ENCODE measurements at regions not wholly inside any gene's neighbourhood (a gene's known extent, or its start where the extent isn't known, plus 50 kb on each side); places are given as distances from the start of the nearest gene placed in this dataset.

DNA sequence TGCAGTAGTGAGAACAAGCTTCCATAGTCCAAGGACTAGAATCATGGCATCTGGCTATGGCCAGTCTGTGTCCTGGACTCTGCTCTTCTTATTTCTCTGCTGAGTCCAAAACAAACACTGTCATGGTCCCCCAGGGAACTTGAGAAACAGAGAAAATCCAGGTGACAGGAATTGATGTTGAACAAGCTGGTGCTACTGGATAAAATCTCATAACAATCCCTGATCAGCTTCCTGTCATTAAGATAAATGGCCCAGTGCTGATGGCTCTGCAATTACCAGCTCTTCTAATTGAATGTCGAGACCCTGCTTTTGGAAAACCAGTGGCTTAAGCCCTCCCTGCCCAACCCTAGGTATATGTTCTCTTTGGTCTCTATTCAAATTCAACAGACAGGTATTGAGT lies 58.8 kb upstream of the ARHGAP36 start:
- ATAC-seq (ENCODE audit: low FRiP score): no peak

More for the DNA sequence above, 58.8 kb upstream of the ARHGAP36 start:
- intact Hi-C loops (cut with DNase I): no loop called here
- DNase-seq: no peak
- Histone ChIP-seq H3K36me3 (ENCODE audit: control insufficient read depth in 1 of 2, insufficient read depth in 2 of 2, low read length in 1 of 2) (no peaks in the 10 kb centered on the region), H3K27me3 (ENCODE audit: control insufficient read depth in 1 of 2, insufficient read depth in 2 of 2, low read length in 1 of 2) (no peaks in the 10 kb centered on the region), H3K4me1 (ENCODE audit: control insufficient read depth in 1 of 2, insufficient read depth in 2 of 2, low read length in 2 of 2) (no peaks in the 10 kb centered on the region), H3K4me3 (ENCODE audit: low read length in 2 of 2) (no peak overlapping the region), H3K9me3 (ENCODE audit: control insufficient read depth, low read length) (no peaks in the 10 kb centered on the region), H3K27ac (ENCODE audit: low read depth in 1 of 2, low read length in 2 of 2) (no peak overlapping the region)
- 60 to 67% methylated on average over 1 of the region's 1 CpG for WGBS, 2 donors
